A549 (cell line): ENCODE measurements at regions not wholly inside any gene's neighbourhood (a gene's known extent, or its start where the extent isn't known, plus 50 kb on each side); places are given as distances from the start of the nearest gene placed in this dataset.

Source experiments
- ATAC-seq, 2 experiments: fragments of 200-7000 bp in 1 of 2; fragments of >200 bp in 1 of 2; cut with Nextera tagmentation in 1 of 2; cut with Tn5 transposase in 1 of 2; 3 replicates each; pipeline versions ENCODE4 v1.8.0 to v1.9.1; 2018 to 2020; ENCODE audit warnings: mild to moderate bottlenecking in 1 of 2, moderate library complexity in 1 of 2
- CTCF ChIA-PET: fragments of 300-600 bp; sonication (Branson Sonifier 250); formaldehyde crosslinking; extraction: SDS; loops from one replicate; lab custom pipeline; 2021; ENCODE audit warnings: antibody characterized with exemption, inconsistent platforms; lab: Yijun Ruan, JAX
- POLR2A ChIA-PET: fragments of 350-600 bp; formaldehyde crosslinking; extraction: SDS; loops from one replicate; lab custom pipeline; 2021; ENCODE audit warnings: antibody characterized with exemption, inconsistent platforms; lab: Yijun Ruan, JAX
- DNase-seq, 2 experiments: peaks; one replicate each; pipeline versions ENCODE4 v3.0.0 to v3.0.0-alpha.2; 2011 to 2016; ENCODE audit warnings: low read depth in 1 of 2, low spot score in 1 of 2
- FAIRE-seq: peaks from 2 replicates; lab custom pipeline; 2011; peaks lifted over from hg19 to GRCh38; lab: Jason Lieb, UNC
- H3K27ac ChIP-seq, 2 experiments: fragments of >200 bp; sonication (Bioruptor Twin); formaldehyde crosslinking; 3 replicates each; pipeline ENCODE4 v1.5.1; 2016 to 2017
- H3K4me1 ChIP-seq: fragments of >200 bp; sonication (Bioruptor Twin); formaldehyde crosslinking; 3 replicates; pipeline ENCODE4 v1.6.1; 2016
- H3K4me2 ChIP-seq: fragments of >200 bp; sonication (Bioruptor Twin); formaldehyde crosslinking; 3 replicates; pipeline ENCODE4 v1.6.1; 2016
- H3K4me3 ChIP-seq: fragments of >200 bp; sonication (Bioruptor Twin); formaldehyde crosslinking; 3 replicates; pipeline ENCODE4 v1.5.1; 2016
- H3K9me3 ChIP-seq: fragments of >200 bp; sonication (Bioruptor Twin); formaldehyde crosslinking; 3 replicates; pipeline ENCODE4 v1.6.1; 2016
- CHD2 ChIP-seq: fragments of 150-350 bp; IDR thresholded peaks from 2 replicates; pipeline ENCODE4 v1.6.1; 2014; ENCODE audit warnings: low read length; ENCODE audit not compliant: partially characterized antibody
- EHF ChIP-seq: fragments of 250-450 bp; sonication (Bioruptor Pico); IDR thresholded peaks from 2 replicates; pipeline ENCODE4 v1.5.0; 2020; ENCODE audit warnings: mild to moderate bottlenecking
- FOSB ChIP-seq: fragments of 250-450 bp; sonication (Bioruptor Pico); IDR thresholded peaks from 2 replicates; pipeline ENCODE4 v1.5.0; 2020; ENCODE audit warnings: mild to moderate bottlenecking, moderate library complexity
- FOXS1 ChIP-seq: fragments of 250-450 bp; sonication (Bioruptor Pico); IDR thresholded peaks from 2 replicates; pipeline ENCODE4 v1.5.0; 2020; ENCODE audit warnings: mild to moderate bottlenecking, moderate library complexity
- GATA3 ChIP-seq: IDR thresholded peaks from 2 replicates; pipeline ENCODE4 v1.6.1; 2012; ENCODE audit warnings: borderline replicate concordance
- HDAC2 ChIP-seq: fragments of 200-600 bp; sonication (generic); IDR thresholded peaks from 2 replicates; pipeline ENCODE4 v1.6.1; 2016
- HOXA7 ChIP-seq: fragments of 250-450 bp; sonication (Bioruptor Pico); IDR thresholded peaks from 2 replicates; pipeline ENCODE4 v1.5.0; 2020; ENCODE audit warnings: mild to moderate bottlenecking, moderate library complexity
- JUN ChIP-seq, 2 experiments: fragments of >200 bp; sonication (Bioruptor Twin); formaldehyde crosslinking; IDR thresholded peaks; 2 replicates in 1 of 2; 3 replicates in 1 of 2; pipeline ENCODE4 v1.6.1; 2016 to 2017
- NFE2L2 ChIP-seq: fragments of 150-350 bp; conservative IDR thresholded peaks from 2 replicates; pipeline ENCODE4 v1.6.1; 2014; ENCODE audit warnings: low read length
- NPAS2 ChIP-seq: fragments of 250-450 bp; sonication (Bioruptor Pico); IDR thresholded peaks from 2 replicates; pipeline ENCODE4 v1.8.0; 2022; ENCODE audit warnings: mild to moderate bottlenecking, moderate library complexity, borderline replicate concordance
- NR3C1 ChIP-seq: fragments of >200 bp; sonication (Bioruptor Twin); formaldehyde crosslinking; IDR thresholded peaks from 3 replicates; pipeline ENCODE4 v1.6.1; 2017
- TFCP2L1 ChIP-seq: fragments of 250-450 bp; sonication (Bioruptor Pico); IDR thresholded peaks from 2 replicates; pipeline ENCODE4 v1.5.0; 2021; ENCODE audit warnings: mild to moderate bottlenecking
- TP53 ChIP-seq: fragments of 250-450 bp; sonication (Bioruptor Pico); IDR thresholded peaks from 2 replicates; pipeline ENCODE4 v1.5.0; 2021; ENCODE audit warnings: mild to moderate bottlenecking, moderate library complexity
- ZFP36 ChIP-seq: fragments of 450-650 bp; IDR thresholded peaks from 2 replicates; pipeline ENCODE4 v1.6.1; 2014; ENCODE audit warnings: borderline replicate concordance; ENCODE audit not compliant: partially characterized antibody
- WGBS: methylation state at CpG from one replicate; pipeline ENCODE4 v1.1.6; 2017; ENCODE audit errors: missing lambda C conversion rate; 5-methylcytosine and 5-hydroxymethylcytosine counted together
- TF ChIP-seq, protein P1 (sequence below): fragments of 200-600 bp; sonication (generic); IDR thresholded peaks from 2 replicates; pipeline ENCODE4 v1.6.1; 2016; ENCODE audit warnings: antibody characterized with exemption, mild to moderate bottlenecking, moderate library complexity
- TF ChIP-seq, protein P2 (sequence below): fragments of 150-350 bp; IDR thresholded peaks from 2 replicates; pipeline ENCODE4 v1.6.1; 2014; ENCODE audit warnings: low read depth, mild to moderate bottlenecking, low read length
- TF ChIP-seq, protein P3 (sequence below): IDR thresholded peaks from 2 replicates; pipeline ENCODE4 v1.6.1; 2012; ENCODE audit warnings: low read depth, borderline replicate concordance
- TF ChIP-seq, protein P4 (sequence below): fragments of >200 bp; sonication (Bioruptor Twin); formaldehyde crosslinking; IDR thresholded peaks from 2 replicates; pipeline ENCODE4 v1.6.1; 2016
- TF ChIP-seq, protein P5 (sequence below): fragments of 250-450 bp; sonication (Bioruptor Pico); IDR thresholded peaks from 2 replicates; pipeline ENCODE4 v1.5.0; 2021; ENCODE audit warnings: mild to moderate bottlenecking, moderate library complexity, borderline replicate concordance

DNA sequence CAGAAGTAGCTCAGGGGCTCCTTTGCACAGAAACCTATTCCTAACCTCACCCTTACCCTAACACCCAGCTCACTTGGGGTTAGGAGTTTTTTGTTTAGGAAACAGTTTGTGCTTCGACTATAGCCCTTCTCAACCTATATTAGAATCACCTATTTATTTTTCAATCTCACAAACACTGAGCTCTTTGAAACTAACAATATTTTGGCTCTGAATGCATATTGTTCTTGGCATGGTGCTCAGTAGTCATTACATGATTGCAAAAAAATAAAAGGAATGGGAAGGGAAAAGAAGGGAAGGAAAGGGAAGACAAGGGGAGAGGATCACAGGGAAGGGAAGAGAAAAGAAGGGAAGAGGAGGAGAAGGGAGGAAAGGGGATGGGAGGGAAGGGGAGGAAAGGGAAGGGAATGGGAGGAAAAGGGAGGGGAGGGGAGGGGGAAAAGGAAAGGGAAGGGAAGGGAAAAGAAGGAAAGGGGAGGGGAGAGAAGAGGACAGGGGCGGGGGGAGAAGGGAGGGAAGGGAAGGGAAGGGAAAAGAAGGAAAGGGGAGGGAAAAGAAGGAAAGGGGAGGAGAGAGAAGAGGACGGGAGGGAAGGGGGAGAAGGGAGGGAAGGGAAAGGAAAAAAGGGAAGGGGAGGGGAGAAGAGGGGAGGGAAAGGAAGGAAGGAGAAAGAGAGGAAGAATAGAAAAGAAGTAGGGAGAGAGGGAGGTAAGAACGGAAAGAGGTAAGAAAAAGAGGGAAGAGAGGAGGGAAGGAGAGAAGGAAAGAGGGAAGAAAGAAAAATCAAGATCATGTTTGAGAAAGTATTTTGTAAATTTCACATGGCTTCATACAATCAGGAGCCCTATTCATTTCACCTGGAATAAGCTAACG lies 484.1 kb upstream of the NFIA start:
- Histone ChIP-seq H3K4me1 (no peaks in the 10 kb centered on the region), H3K9me3 (no peaks in the 10 kb centered on the region), H3K4me2 (no peak overlapping the region), H3K27ac (no peak overlapping the region), H3K4me3 (no peak overlapping the region)
- ChIA-PET POLR2A (no interaction called here), CTCF (no interaction called here)
- WGBS = 3% methylated on average over 3 of the region's 5 CpGs
- TF ChIP-seq CHD2 (no peak), EHF (CRISPR knock-in tag) (no peak), GATA3 (no peak), FOSB (CRISPR knock-in tag) (no peak), NFE2L2 (no peak), HDAC2 (no peak), TP53 (CRISPR knock-in tag) (no peak), HOXA7 (CRISPR knock-in tag) (no peak), NPAS2 (CRISPR knock-in tag) (no peak), JUN (IDR thresholded peaks at IDR 0.05) (no peak), FOXS1 (CRISPR knock-in tag) (no peak), TFCP2L1 (CRISPR knock-in tag) (no peak), ZFP36 (no peak), NR3C1 (no peak)
- TF ChIP-seq, protein P1, sequence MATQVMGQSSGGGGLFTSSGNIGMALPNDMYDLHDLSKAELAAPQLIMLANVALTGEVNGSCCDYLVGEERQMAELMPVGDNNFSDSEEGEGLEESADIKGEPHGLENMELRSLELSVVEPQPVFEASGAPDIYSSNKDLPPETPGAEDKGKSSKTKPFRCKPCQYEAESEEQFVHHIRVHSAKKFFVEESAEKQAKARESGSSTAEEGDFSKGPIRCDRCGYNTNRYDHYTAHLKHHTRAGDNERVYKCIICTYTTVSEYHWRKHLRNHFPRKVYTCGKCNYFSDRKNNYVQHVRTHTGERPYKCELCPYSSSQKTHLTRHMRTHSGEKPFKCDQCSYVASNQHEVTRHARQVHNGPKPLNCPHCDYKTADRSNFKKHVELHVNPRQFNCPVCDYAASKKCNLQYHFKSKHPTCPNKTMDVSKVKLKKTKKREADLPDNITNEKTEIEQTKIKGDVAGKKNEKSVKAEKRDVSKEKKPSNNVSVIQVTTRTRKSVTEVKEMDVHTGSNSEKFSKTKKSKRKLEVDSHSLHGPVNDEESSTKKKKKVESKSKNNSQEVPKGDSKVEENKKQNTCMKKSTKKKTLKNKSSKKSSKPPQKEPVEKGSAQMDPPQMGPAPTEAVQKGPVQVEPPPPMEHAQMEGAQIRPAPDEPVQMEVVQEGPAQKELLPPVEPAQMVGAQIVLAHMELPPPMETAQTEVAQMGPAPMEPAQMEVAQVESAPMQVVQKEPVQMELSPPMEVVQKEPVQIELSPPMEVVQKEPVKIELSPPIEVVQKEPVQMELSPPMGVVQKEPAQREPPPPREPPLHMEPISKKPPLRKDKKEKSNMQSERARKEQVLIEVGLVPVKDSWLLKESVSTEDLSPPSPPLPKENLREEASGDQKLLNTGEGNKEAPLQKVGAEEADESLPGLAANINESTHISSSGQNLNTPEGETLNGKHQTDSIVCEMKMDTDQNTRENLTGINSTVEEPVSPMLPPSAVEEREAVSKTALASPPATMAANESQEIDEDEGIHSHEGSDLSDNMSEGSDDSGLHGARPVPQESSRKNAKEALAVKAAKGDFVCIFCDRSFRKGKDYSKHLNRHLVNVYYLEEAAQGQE = no peak
- TF ChIP-seq, protein P2, sequence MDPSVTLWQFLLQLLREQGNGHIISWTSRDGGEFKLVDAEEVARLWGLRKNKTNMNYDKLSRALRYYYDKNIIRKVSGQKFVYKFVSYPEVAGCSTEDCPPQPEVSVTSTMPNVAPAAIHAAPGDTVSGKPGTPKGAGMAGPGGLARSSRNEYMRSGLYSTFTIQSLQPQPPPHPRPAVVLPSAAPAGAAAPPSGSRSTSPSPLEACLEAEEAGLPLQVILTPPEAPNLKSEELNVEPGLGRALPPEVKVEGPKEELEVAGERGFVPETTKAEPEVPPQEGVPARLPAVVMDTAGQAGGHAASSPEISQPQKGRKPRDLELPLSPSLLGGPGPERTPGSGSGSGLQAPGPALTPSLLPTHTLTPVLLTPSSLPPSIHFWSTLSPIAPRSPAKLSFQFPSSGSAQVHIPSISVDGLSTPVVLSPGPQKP = no peak
- TF ChIP-seq, protein P3, sequence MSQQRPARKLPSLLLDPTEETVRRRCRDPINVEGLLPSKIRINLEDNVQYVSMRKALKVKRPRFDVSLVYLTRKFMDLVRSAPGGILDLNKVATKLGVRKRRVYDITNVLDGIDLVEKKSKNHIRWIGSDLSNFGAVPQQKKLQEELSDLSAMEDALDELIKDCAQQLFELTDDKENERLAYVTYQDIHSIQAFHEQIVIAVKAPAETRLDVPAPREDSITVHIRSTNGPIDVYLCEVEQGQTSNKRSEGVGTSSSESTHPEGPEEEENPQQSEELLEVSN = no peak
- TF ChIP-seq, protein P4, sequence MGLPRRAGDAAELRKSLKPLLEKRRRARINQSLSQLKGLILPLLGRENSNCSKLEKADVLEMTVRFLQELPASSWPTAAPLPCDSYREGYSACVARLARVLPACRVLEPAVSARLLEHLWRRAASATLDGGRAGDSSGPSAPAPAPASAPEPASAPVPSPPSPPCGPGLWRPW = no peak
- TF ChIP-seq, protein P5, sequence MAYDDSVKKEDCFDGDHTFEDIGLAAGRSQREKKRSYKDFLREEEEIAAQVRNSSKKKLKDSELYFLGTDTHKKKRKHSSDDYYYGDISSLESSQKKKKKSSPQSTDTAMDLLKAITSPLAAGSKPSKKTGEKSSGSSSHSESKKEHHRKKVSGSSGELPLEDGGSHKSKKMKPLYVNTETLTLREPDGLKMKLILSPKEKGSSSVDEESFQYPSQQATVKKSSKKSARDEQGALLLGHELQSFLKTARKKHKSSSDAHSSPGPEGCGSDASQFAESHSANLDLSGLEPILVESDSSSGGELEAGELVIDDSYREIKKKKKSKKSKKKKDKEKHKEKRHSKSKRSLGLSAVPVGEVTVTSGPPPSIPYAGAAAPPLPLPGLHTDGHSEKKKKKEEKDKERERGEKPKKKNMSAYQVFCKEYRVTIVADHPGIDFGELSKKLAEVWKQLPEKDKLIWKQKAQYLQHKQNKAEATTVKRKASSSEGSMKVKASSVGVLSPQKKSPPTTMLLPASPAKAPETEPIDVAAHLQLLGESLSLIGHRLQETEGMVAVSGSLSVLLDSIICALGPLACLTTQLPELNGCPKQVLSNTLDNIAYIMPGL (CRISPR knock-in tag) = no peak
- no peak for ATAC-seq
- DNase-seq = no peak
- no peak for FAIRE-seq
